NCI-H524 (cell line): ENCODE measurements at regions not wholly inside any gene's neighbourhood (a gene's known extent, or its start where the extent isn't known, plus 50 kb on each side); places are given as distances from the start of the nearest gene placed in this dataset.

Source experiments
- DNase-seq, 2 experiments: peaks; one replicate each; lab custom pipeline; 2025; lab: John Stamatoyannopoulos, UW

GRCh38 chr14:26855077-26855753, 257.4 kb upstream of the NOVA1 start:
- DNase-seq, result no peak

GRCh38 chr14:26856876-26857518, 259.2 kb upstream of the NOVA1 start:
- peak; percentile 60 to 89 for DNase-seq

GRCh38 chr14:26859483-26859882, 261.6 kb upstream of the NOVA1 start:
- DNase-seq, result no peak

GRCh38 chr14:26860111-26860510, 262.3 kb upstream of the NOVA1 start:
- no peak for DNase-seq

- DNase-seq, result no peak
These were observed 265.9 kb upstream of the NOVA1 start for GRCh38 chr14:26863736-26864135.

GRCh38 chr14:26866721-26867120, 268.9 kb upstream of the NOVA1 start:
- DNase-seq, result peak in 1 of 2 experiments; percentile 11

- DNase-seq, result peak; percentile 11 to 36
These were observed 269.4 kb upstream of the NOVA1 start for GRCh38 chr14:26867171-26867757.

- DNase-seq, result peak; percentile 16 to 54
These were observed 272.3 kb upstream of the NOVA1 start for GRCh38 chr14:26870096-26870495.

- peak; percentile 37 to 63 for DNase-seq
These were observed 273.1 kb upstream of the NOVA1 start for GRCh38 chr14:26870722-26871617.

- DNase-seq, result peak; percentile 96 to 99
These were observed 274.9 kb upstream of the NOVA1 start for GRCh38 chr14:26872515-26873361.

- DNase-seq, result peak; percentile 2 to 70
These were observed 275.6 kb upstream of the NOVA1 start for GRCh38 chr14:26873362-26873960.

- DNase-seq, result no peak
These were observed 290.0 kb upstream of the NOVA1 start for GRCh38 chr14:26887847-26888246.

GRCh38 chr14:26888592-26888991, 290.8 kb upstream of the NOVA1 start:
- DNase-seq, result no peak

GRCh38 chr14:26896447-26896846, 298.6 kb upstream of the NOVA1 start:
- no peak for DNase-seq

- DNase-seq, result no peak
These were observed 299.4 kb upstream of the NOVA1 start for GRCh38 chr14:26897196-26897595.

- peak in 1 of 2 experiments; percentile 21 for DNase-seq
These were observed 307.4 kb upstream of the NOVA1 start for GRCh38 chr14:26905229-26905628.

- DNase-seq, result no peak
These were observed 316.0 kb upstream of the NOVA1 start for GRCh38 chr14:26913786-26914185.

GRCh38 chr14:26917086-26917485, 319.3 kb upstream of the NOVA1 start:
- DNase-seq, result peak; percentile 17 to 66

- no peak for DNase-seq
These were observed 328.2 kb upstream of the NOVA1 start for GRCh38 chr14:26925876-26926584.

GRCh38 chr14:26926585-26926984, 328.8 kb upstream of the NOVA1 start:
- peak in 1 of 2 experiments; percentile 43 for DNase-seq
